ENCODE measurements at regions not wholly inside any gene's neighbourhood (a gene's known extent, or its start where the extent isn't known, plus 50 kb on each side); places are given as distances from the start of the nearest gene placed in this dataset.
A peak's percentile ranks its signal among the peaks of the same experiment; 100 is the strongest.
"Not testable (repeated sequence)": the region's sequence is repeated elsewhere in the genome, so short reads cannot be mapped to it uniquely, and the experiment has no call there.

GRCh38 chr15:22714358-22715132 is 71.9 kb upstream of the NIPA1 start:
- DNase-seq; intact Hi-C loops (cut with DNase I); H3K9me3 ChIP-seq; H3K27ac ChIP-seq; H3K4me1 ChIP-seq; H3K36me3 ChIP-seq: not testable (repeated sequence)
- Histone ChIP-seq H3K4me3 (peak overlapping the region in 3 of 4 donors; percentile 27 to 57 (median 28)), H3K27me3 (peaks cover 0 to 34% (median 0%) of the 10 kb centered on the region in 4 donors)
- WGBS, 2 donors, result 0 to 17% methylated on average over 2 to 3 of the region's 77 CpGs

- peak overlapping the region in 1 of 4 donors; percentile 15 for H3K4me3 ChIP-seq
- H3K27ac ChIP-seq; H3K4me1 ChIP-seq; DNase-seq; intact Hi-C loops (cut with DNase I); H3K9me3 ChIP-seq; H3K36me3 ChIP-seq: not testable (repeated sequence)
- H3K27me3 ChIP-seq, result peaks cover 0 to 34% (median 0%) of the 10 kb centered on the region in 4 donors
- WGBS, 2 donors, result 44 to 46% methylated on average over 4 to 11 of the region's 32 CpGs
These were observed 71.2 kb upstream of the NIPA1 start for GRCh38 chr15:22715133-22715845.

GRCh38 chr15:22719980-22720379 is 66.5 kb upstream of the NIPA1 start:
- H3K4me1 ChIP-seq; H3K4me3 ChIP-seq; intact Hi-C loops (cut with DNase I); H3K9me3 ChIP-seq; H3K27ac ChIP-seq; H3K36me3 ChIP-seq; DNase-seq: not testable (repeated sequence)
- peaks cover 0 to 25% (median 0%) of the 10 kb centered on the region in 4 donors for H3K27me3 ChIP-seq
- 79 to 81% methylated on average over 1 of the region's 1 CpG for WGBS, 2 donors
- TF ChIP-seq CTCF (IDR thresholded peaks at IDR 0.05), result peak in 2 of 6 experiments; percentile 6 to 11

GRCh38 chr15:22726104-22726503 is 60.3 kb upstream of the NIPA1 start:
- H3K9me3 ChIP-seq; intact Hi-C loops (cut with DNase I); DNase-seq; H3K4me3 ChIP-seq; H3K27ac ChIP-seq; H3K4me1 ChIP-seq; H3K27me3 ChIP-seq; H3K36me3 ChIP-seq: not testable (repeated sequence)
- WGBS, 2 donors, result no CpG with 5 or more reads among the region's 2 CpGs

GRCh38 chr15:22735067-22735466 is 51.4 kb upstream of the NIPA1 start:
- WGBS, 2 donors, result 52 to 53% methylated on average over 4 of the region's 4 CpGs
- intact Hi-C loops (cut with DNase I); H3K4me1 ChIP-seq; DNase-seq; H3K27ac ChIP-seq; H3K27me3 ChIP-seq; H3K4me3 ChIP-seq; H3K36me3 ChIP-seq; H3K9me3 ChIP-seq: not testable (repeated sequence)

- H3K36me3 ChIP-seq, result no peaks in the 10 kb centered on the region
- DNase-seq, result no peak
- no peaks in the 10 kb centered on the region for H3K27me3 ChIP-seq
- H3K4me3 ChIP-seq, result no peak overlapping the region
- TF ChIP-seq CTCF (IDR thresholded peaks at IDR 0.05) (no peak), POLR2A (IDR thresholded peaks at IDR 0.05) (no peak)
- 70 to 82% methylated on average over 3 of the region's 3 CpGs for WGBS, 2 donors
- no peaks in the 10 kb centered on the region for H3K4me1 ChIP-seq
- H3K9me3 ChIP-seq, result no peaks in the 10 kb centered on the region
- no peak overlapping the region for H3K27ac ChIP-seq
- intact Hi-C loops (cut with DNase I), result no loop called here
These were observed 50.7 kb upstream of the NIPA1 start for GRCh38 chr15:22735781-22736180.

- H3K9me3 ChIP-seq; H3K27me3 ChIP-seq; H3K36me3 ChIP-seq; intact Hi-C loops (cut with DNase I); H3K4me3 ChIP-seq; H3K27ac ChIP-seq; H3K4me1 ChIP-seq; DNase-seq: not testable (repeated sequence)
These were observed 50.2 kb upstream of the NIPA1 start for GRCh38 chr15:22736200-22736599.

Small RNA genes in the stretch of these regions (small RNA-seq; reads per million reads assigned to genes)
- 0 reads per million in 4 donors for gene AC138649.4
- gene RN7SL495P, result 0 reads per million in 4 donors
